ENCODE measurements at regions not wholly inside any gene's neighbourhood (a gene's known extent, or its start where the extent isn't known, plus 50 kb on each side); places are given as distances from the start of the nearest gene placed in this dataset.

DNA sequence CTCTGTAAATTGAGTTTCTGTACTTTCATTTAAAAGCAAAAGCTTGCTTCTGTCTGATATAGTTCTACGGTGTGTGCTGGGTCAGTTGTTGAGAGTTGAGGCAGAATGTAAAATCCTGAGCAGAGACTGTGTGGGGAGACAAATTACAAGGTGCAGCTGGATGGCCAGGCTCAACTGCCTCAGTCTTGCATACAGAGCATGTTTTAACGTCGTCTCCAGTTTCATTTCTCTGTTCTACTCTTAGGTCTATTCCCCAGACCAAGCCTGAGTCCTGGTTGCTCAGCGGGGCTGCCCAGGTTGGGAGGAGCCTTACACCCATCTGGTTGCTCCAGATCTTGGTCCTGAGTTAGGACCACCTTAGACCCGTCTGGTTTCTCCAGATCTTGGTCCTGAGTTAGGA lies 54.4 kb upstream of the MEDAG start:
- H2BK120ac ChIP-seq (ENCODE audit: low read depth, low read length), result no peak overlapping the region
- H4K8ac ChIP-seq (ENCODE audit: low read length), result no peak overlapping the region
- peak overlapping the region in 1 of 2 experiments; percentile 17 for H3K4ac ChIP-seq (ENCODE audit: low read depth in 1 of 2, low read length in 2 of 2)
- H3K4me2 ChIP-seq (ENCODE audit: low read length, poor library complexity, severe bottlenecking), result no peak overlapping the region
- H2BK15ac ChIP-seq (ENCODE audit: low read depth, poor library complexity, severe bottlenecking), result no peak overlapping the region
- no peak overlapping the region for H3K27ac ChIP-seq (ENCODE audit: low read length, poor library complexity, severe bottlenecking)
- H3K4me1 ChIP-seq (ENCODE audit: control insufficient read depth, insufficient read depth, low read depth, low read length), result peaks cover 10% of the 10 kb centered on the region
- 86% methylated on average over 4 of the region's 5 CpGs for WGBS
- no peak overlapping the region for H3K18ac ChIP-seq (ENCODE audit: low read depth in 1 of 2, low read length in 2 of 2)
- H4K91ac ChIP-seq (ENCODE audit: low read length), result no peak overlapping the region
- H2AK5ac ChIP-seq (ENCODE audit: low read length, severe bottlenecking), result no peak overlapping the region
- no peaks in the 10 kb centered on the region for H3K9me3 ChIP-seq (ENCODE audit: control insufficient read depth, low read length)
- H2BK12ac ChIP-seq (ENCODE audit: low read length in 2 of 2), result peak overlapping the region in 1 of 2 experiments; percentile 68
- no peak overlapping the region for H3K23ac ChIP-seq (ENCODE audit: low read length in 2 of 2)
- no peaks in the 10 kb centered on the region for H3K36me3 ChIP-seq (ENCODE audit: control insufficient read depth in 1 of 2, insufficient read depth in 2 of 2, low read depth in 1 of 2, low read length in 2 of 2)
- H2BK5ac ChIP-seq (ENCODE audit: low read depth, low read length, poor library complexity, severe bottlenecking), result no peak overlapping the region
- peaks cover 0 to 3% of the 10 kb centered on the region in 2 experiments for H3K27me3 ChIP-seq (ENCODE audit: control insufficient read depth in 1 of 2, insufficient read depth in 1 of 2, low read length in 2 of 2)
- no peak overlapping the region for H3K14ac ChIP-seq (ENCODE audit: low read length in 2 of 2)
- no peak overlapping the region for H2AFZ ChIP-seq (ENCODE audit: low read depth, low read length)
- DNase-seq, result no peak
- H3K4me3 ChIP-seq (ENCODE audit: insufficient read depth in 1 of 2, low read depth in 1 of 2, low read length in 2 of 2), result no peak overlapping the region
- no peak overlapping the region for H3K9ac ChIP-seq (ENCODE audit: low read length)
- H3K79me1 ChIP-seq (replicated peaks; ENCODE audit: low read length, poor library complexity, severe bottlenecking), result no peaks in the 10 kb centered on the region

DNA sequence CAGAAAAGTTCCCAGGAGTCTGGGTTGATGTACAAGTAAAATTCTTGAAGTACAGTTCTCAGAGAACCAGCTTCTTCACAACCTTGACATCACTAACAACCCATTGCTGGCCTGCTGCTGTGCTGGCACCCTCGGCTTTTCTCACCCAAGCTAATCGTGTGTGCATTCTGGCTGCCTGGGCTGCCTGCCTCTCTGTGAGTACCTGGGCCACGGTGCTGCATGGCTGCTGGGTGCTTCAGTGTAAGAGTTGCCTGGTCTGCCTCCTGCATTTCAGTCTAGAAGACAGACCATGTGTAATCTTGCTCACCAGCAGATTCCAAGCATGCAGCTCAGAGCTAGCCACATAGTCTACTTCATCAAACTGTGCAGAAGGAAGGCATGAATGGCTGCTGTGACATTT lies 50.5 kb upstream of the MEDAG start:
- H4K91ac ChIP-seq (ENCODE audit: low read length), result peak overlapping the region; percentile 40
- WGBS, result 86% methylated on average over 3 of the region's 3 CpGs
- H3K14ac ChIP-seq (ENCODE audit: low read length in 2 of 2), result peak overlapping the region in 1 of 2 experiments; percentile 26

DNA sequence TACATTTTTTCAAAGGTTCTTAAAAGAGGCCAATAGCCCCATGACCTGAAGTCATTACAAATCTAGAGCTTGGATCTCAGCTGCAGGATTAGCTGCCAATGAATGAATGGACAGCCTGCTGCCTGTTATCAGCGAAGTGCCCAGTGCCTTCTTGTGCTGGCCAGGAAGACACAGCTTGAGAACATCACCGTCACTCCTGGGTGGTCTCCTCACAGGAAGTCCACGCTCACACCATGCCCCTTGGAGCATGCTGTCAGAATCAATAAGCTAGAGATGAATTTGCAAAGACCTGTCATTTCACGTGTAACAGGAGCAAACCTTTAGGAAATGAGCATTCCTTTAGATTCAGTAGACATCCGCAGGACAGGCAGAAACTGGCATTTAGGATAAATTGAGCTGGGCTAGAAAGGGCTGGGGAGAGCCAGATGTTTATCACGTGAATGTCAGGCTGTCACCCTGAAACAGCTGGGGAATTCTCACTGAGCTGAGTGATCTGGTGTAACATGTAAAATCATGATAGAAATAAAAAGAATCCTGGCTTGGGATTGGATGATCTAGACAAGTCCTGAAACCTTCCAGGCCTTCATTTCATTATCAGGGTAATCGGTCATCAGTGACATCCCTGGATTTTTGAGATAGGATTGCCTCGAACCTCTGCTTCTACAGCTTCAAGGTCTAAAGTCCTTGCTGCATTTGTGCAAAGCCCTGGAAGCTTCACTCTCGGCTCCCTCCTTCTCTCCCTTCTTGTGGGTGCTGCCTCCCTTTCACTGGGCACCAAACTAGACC lies 49.9 kb upstream of the MEDAG start:
- Histone ChIP-seq H3K4me1 (ENCODE audit: control insufficient read depth, insufficient read depth, low read depth, low read length) (peaks cover 12% of the 10 kb centered on the region), H2BK12ac (ENCODE audit: low read length in 2 of 2) (peak overlapping the region; percentile 7 to 81), H3K23ac (ENCODE audit: low read length in 2 of 2) (no peak overlapping the region), H2AFZ (ENCODE audit: low read depth, low read length) (no peak overlapping the region), H2BK120ac (ENCODE audit: low read depth, low read length) (no peak overlapping the region), H3K18ac (ENCODE audit: low read depth in 1 of 2, low read length in 2 of 2) (peak overlapping the region in 1 of 2 experiments; percentile 61), H2BK15ac (ENCODE audit: low read depth, poor library complexity, severe bottlenecking) (no peak overlapping the region), H3K4ac (ENCODE audit: low read depth in 1 of 2, low read length in 2 of 2) (no peak overlapping the region), H3K27ac (ENCODE audit: low read length, poor library complexity, severe bottlenecking) (no peak overlapping the region), H2AK5ac (ENCODE audit: low read length, severe bottlenecking) (no peak overlapping the region), H4K8ac (ENCODE audit: low read length) (no peak overlapping the region), H3K27me3 (ENCODE audit: control insufficient read depth in 1 of 2, insufficient read depth in 1 of 2, low read length in 2 of 2) (peaks cover 0 to 9% of the 10 kb centered on the region in 2 experiments), H3K9me3 (ENCODE audit: control insufficient read depth, low read length) (peaks cover 8% of the 10 kb centered on the region), H3K36me3 (ENCODE audit: control insufficient read depth in 1 of 2, insufficient read depth in 2 of 2, low read depth in 1 of 2, low read length in 2 of 2) (no peaks in the 10 kb centered on the region), H3K14ac (ENCODE audit: low read length in 2 of 2) (no peak overlapping the region), H2BK5ac (ENCODE audit: low read depth, low read length, poor library complexity, severe bottlenecking) (peak overlapping the region; percentile 9), H4K91ac (ENCODE audit: low read length) (no peak overlapping the region), H3K9ac (ENCODE audit: low read length) (no peak overlapping the region), H3K4me3 (ENCODE audit: insufficient read depth in 1 of 2, low read depth in 1 of 2, low read length in 2 of 2) (no peak overlapping the region), H3K79me1 (replicated peaks; ENCODE audit: low read length, poor library complexity, severe bottlenecking) (no peaks in the 10 kb centered on the region), H3K4me2 (ENCODE audit: low read length, poor library complexity, severe bottlenecking) (no peak overlapping the region)
- no peak for DNase-seq
- 56% methylated on average over 9 of the region's 9 CpGs for WGBS

More for the DNA sequence above, 50.5 kb upstream of the MEDAG start:
- Histone ChIP-seq H3K4me1 (ENCODE audit: control insufficient read depth, insufficient read depth, low read depth, low read length) (peaks cover 12% of the 10 kb centered on the region), H3K9ac (ENCODE audit: low read length) (no peak overlapping the region), H2BK12ac (ENCODE audit: low read length in 2 of 2) (peak overlapping the region in 1 of 2 experiments; percentile 21), H2AK5ac (ENCODE audit: low read length, severe bottlenecking) (no peak overlapping the region), H3K9me3 (ENCODE audit: control insufficient read depth, low read length) (peaks cover 8% of the 10 kb centered on the region), H2BK15ac (ENCODE audit: low read depth, poor library complexity, severe bottlenecking) (no peak overlapping the region), H3K4ac (ENCODE audit: low read depth in 1 of 2, low read length in 2 of 2) (peak overlapping the region in 1 of 2 experiments; percentile 32), H3K79me1 (replicated peaks; ENCODE audit: low read length, poor library complexity, severe bottlenecking) (no peaks in the 10 kb centered on the region), H2BK120ac (ENCODE audit: low read depth, low read length) (no peak overlapping the region), H3K4me2 (ENCODE audit: low read length, poor library complexity, severe bottlenecking) (no peak overlapping the region), H3K4me3 (ENCODE audit: insufficient read depth in 1 of 2, low read depth in 1 of 2, low read length in 2 of 2) (no peak overlapping the region), H3K27ac (ENCODE audit: low read length, poor library complexity, severe bottlenecking) (no peak overlapping the region), H4K8ac (ENCODE audit: low read length) (peak overlapping the region; percentile 46), H2BK5ac (ENCODE audit: low read depth, low read length, poor library complexity, severe bottlenecking) (no peak overlapping the region), H3K36me3 (ENCODE audit: control insufficient read depth in 1 of 2, insufficient read depth in 2 of 2, low read depth in 1 of 2, low read length in 2 of 2) (no peaks in the 10 kb centered on the region), H3K27me3 (ENCODE audit: control insufficient read depth in 1 of 2, insufficient read depth in 1 of 2, low read length in 2 of 2) (peaks cover 0 to 9% of the 10 kb centered on the region in 2 experiments), H3K23ac (ENCODE audit: low read length in 2 of 2) (no peak overlapping the region), H3K18ac (ENCODE audit: low read depth in 1 of 2, low read length in 2 of 2) (peak overlapping the region in 1 of 2 experiments; percentile 71), H2AFZ (ENCODE audit: low read depth, low read length) (peak overlapping the region; percentile 72)
- no peak for DNase-seq
